Endothelial cell of umbilical vein (primary cell): ENCODE measurements at regions not wholly inside any gene's neighbourhood (a gene's known extent, or its start where the extent isn't known, plus 50 kb on each side); places are given as distances from the start of the nearest gene placed in this dataset.

ENCODE experiments used
- BruUV-seq: library from RNA; stranded (reverse); fragments of 400-500 nt; replicated peaks from 2 replicates; lab custom pipeline; 2021; lab: Mats Ljungman, UMichigan
- CTCF ChIA-PET: fragments of 300-600, 350-600 bp; sonication (Branson Sonifier 250); formaldehyde crosslinking; loops from one replicate; lab custom pipeline; 2021; ENCODE audit warnings: antibody characterized with exemption, inconsistent platforms; lab: Charles Lee
- POLR2A ChIA-PET: fragments of 300-600, 350-600 bp; sonication (Branson Sonifier 250); formaldehyde crosslinking; loops from one replicate; lab custom pipeline; 2021; ENCODE audit warnings: antibody characterized with exemption, inconsistent platforms; lab: Charles Lee
- DNase-seq: peaks from one replicate; pipeline ENCODE4 v3.0.0-alpha.2; 2011; ENCODE audit warnings: low read depth, low spot score
- FAIRE-seq: peaks from 2 replicates; lab custom pipeline; 2011; peaks lifted over from hg19 to GRCh38; lab: Jason Lieb, UNC
- H2AFZ ChIP-seq: 2 replicates; pipeline ENCODE4 v1.6.0; 2012; ENCODE audit warnings: low read depth, low read length, control low read depth, inconsistent platforms
- H3K27ac ChIP-seq: 2 replicates; pipeline ENCODE4 v1.5.1; 2011; ENCODE audit warnings: low read depth, mild to moderate bottlenecking, control low read depth, low read length, moderate library complexity; ENCODE audit not compliant: insufficient read depth
- H3K27me3 ChIP-seq, 2 experiments: 2 replicates each; pipeline versions ENCODE4 v1.6.0 to v1.6.1; 2011; ENCODE audit warnings: low read length in 2 of 2, mixed read lengths in 1 of 2; ENCODE audit not compliant: control insufficient read depth in 2 of 2, insufficient read depth in 2 of 2
- H3K36me3 ChIP-seq, 2 experiments: 2 replicates in 1 of 2; 3 replicates in 1 of 2; pipeline ENCODE4 v1.5.1; 2011; ENCODE audit warnings: low read length in 2 of 2, mild to moderate bottlenecking in 1 of 2, moderate library complexity in 1 of 2; ENCODE audit not compliant: control insufficient read depth in 2 of 2, insufficient read depth in 2 of 2; ENCODE audit errors: extremely low read depth in 1 of 2
- H3K4me1 ChIP-seq: 3 replicates; pipeline ENCODE4 v1.5.1; 2011; ENCODE audit warnings: mild to moderate bottlenecking, low read length; ENCODE audit not compliant: control insufficient read depth, insufficient read depth; ENCODE audit errors: extremely low read depth
- H3K4me2 ChIP-seq: 2 replicates; pipeline ENCODE4 v1.6.1; 2011; ENCODE audit warnings: low read length, control low read depth, mixed read lengths; ENCODE audit not compliant: insufficient read depth
- H3K4me3 ChIP-seq, 3 experiments: fragments of 200-600 bp in 1 of 3; sonication (generic), shearing (Covaris generic) in 1 of 3; replicated peaks in 1 of 3; 2 replicates each; pipeline ENCODE4 v1.5.1; 2011 to 2016; ENCODE audit warnings: control low read depth in 3 of 3, low read length in 3 of 3, mild to moderate bottlenecking in 2 of 3, inconsistent platforms in 1 of 3, low read depth in 1 of 3, moderate library complexity in 1 of 3; ENCODE audit not compliant: insufficient read depth in 1 of 3
- H3K79me2 ChIP-seq: 2 replicates; pipeline ENCODE4 v1.6.0; 2012; ENCODE audit warnings: low read length, inconsistent platforms; ENCODE audit not compliant: control insufficient read depth, insufficient read depth
- H3K9ac ChIP-seq: replicated peaks from 2 replicates; pipeline ENCODE3; 2011; ENCODE audit warnings: low read length, control low read depth; ENCODE audit not compliant: insufficient read depth; ENCODE audit errors: extremely low read depth
- H3K9me1 ChIP-seq: replicated peaks from 3 replicates; pipeline ENCODE4 v1.6.0; 2011; ENCODE audit warnings: mild to moderate bottlenecking, low read length; ENCODE audit not compliant: control insufficient read depth, insufficient read depth; ENCODE audit errors: extremely low read depth
- H3K9me3 ChIP-seq: replicated peaks from 2 replicates; pipeline ENCODE4 v1.5.1; 2012; ENCODE audit warnings: low read length, inconsistent platforms; ENCODE audit not compliant: control insufficient read depth, insufficient read depth
- H4K20me1 ChIP-seq: replicated peaks from 2 replicates; pipeline ENCODE3; 2011; ENCODE audit warnings: mild to moderate bottlenecking, low read length; ENCODE audit not compliant: control insufficient read depth, insufficient read depth; ENCODE audit errors: extremely low read depth
- CTCF ChIP-seq, 2 donors: IDR thresholded peaks; 1 replicate in 1 of 2; 2 replicates in 1 of 2; pipeline ENCODE4 v1.5.1; 2011; ENCODE audit warnings: low read length in 2 of 2, mild to moderate bottlenecking in 2 of 2, moderate library complexity in 2 of 2, control low read depth in 1 of 2, inconsistent platforms in 1 of 2, low read depth in 1 of 2; ENCODE audit not compliant: insufficient read depth in 1 of 2; ENCODE audit errors: extremely low read depth in 1 of 2
- EZH2 ChIP-seq: IDR thresholded peaks from 2 replicates; pipeline ENCODE4 v1.6.1; 2012; ENCODE audit warnings: borderline replicate concordance, low read depth, mild to moderate bottlenecking, moderate library complexity, low read length, inconsistent platforms; ENCODE audit not compliant: severe bottlenecking
- FOS ChIP-seq: IDR thresholded peaks from 2 replicates; pipeline ENCODE4 v1.6.1; 2011; ENCODE audit warnings: mild to moderate bottlenecking, low read length, moderate library complexity, borderline replicate concordance; ENCODE audit not compliant: insufficient read depth
- GATA2 ChIP-seq: IDR thresholded peaks from 2 replicates; pipeline ENCODE4 v1.7.0; 2011; ENCODE audit warnings: low read depth, mild to moderate bottlenecking, moderate library complexity, mixed read lengths, low read length; ENCODE audit not compliant: insufficient read length, insufficient read depth
- JUN ChIP-seq: IDR thresholded peaks from 2 replicates; pipeline ENCODE4 v1.6.1; 2011; ENCODE audit warnings: borderline replicate concordance, low read depth; ENCODE audit not compliant: insufficient read length, insufficient read depth
- MAX ChIP-seq: IDR thresholded peaks from 2 replicates; pipeline ENCODE4 v1.6.1; 2011; ENCODE audit not compliant: insufficient read depth, insufficient read length
- MYC ChIP-seq: IDR thresholded peaks from one replicate; pipeline ENCODE4 v1.6.1; 2011; ENCODE audit warnings: mild to moderate bottlenecking, low read depth, low read length
- POLR2A ChIP-seq: IDR thresholded peaks from 2 replicates; pipeline ENCODE4 v1.6.1; 2012; ENCODE audit warnings: low read depth, mild to moderate bottlenecking, control low read depth, low read length
- POLR2AphosphoS5 ChIP-seq: IDR thresholded peaks from 2 replicates; pipeline ENCODE4 v1.6.1; 2012; ENCODE audit warnings: low read depth, mild to moderate bottlenecking, control low read depth, low read length, moderate library complexity; ENCODE audit not compliant: insufficient read depth
- dilution Hi-C: fragments of 300-500 bp; cut with MboI; formaldehyde crosslinking; loops from one replicate; pipeline ENCODE4 v1.15.0; 2019; ENCODE audit warnings: low sequenced_read_pairs; ENCODE audit not compliant: extremely low pct_ligation_motif_present
- intact Hi-C: fragments of 100-400 bp; cut with micrococcal nuclease; formaldehyde crosslinking; loops from one replicate; pipeline ENCODE4 v1.10.0; 2022

GRCh38 chr3:46129588-46130272 lies 78.4 kb downstream of the CCR1 start:
- ChIA-PET POLR2A (no interaction called here), CTCF (interaction anchor here (0.8 kb wide), 1 partner anchor 11 kb away, joined by 3 read pairs; no protein-coding TSS in a partner anchor)
- dilution Hi-C loops, result no loop called here
- no peaks in the 10 kb centered on the region for H3K4me1 ChIP-seq
- peaks cover 0 to 3% of the 10 kb centered on the region in 2 experiments for H3K27me3 ChIP-seq
- intact Hi-C loops, result loop anchor here (1.0 kb wide), 1 partner anchor 127 kb away; no protein-coding TSS in a partner anchor
- H2AFZ ChIP-seq, result no peak overlapping the region
- BruUV-seq, result no TSS peak
- DNase-seq (no peak), FAIRE-seq (no peak)
- no peaks in the 10 kb centered on the region for H3K9me1 ChIP-seq
- H3K9ac ChIP-seq, result no peak overlapping the region
- no peak for TF ChIP-seq GATA2
- no peak for TF ChIP-seq FOS
- TF ChIP-seq JUN, result no peak
- TF ChIP-seq POLR2A, result no peak
- no peak for TF ChIP-seq EZH2
- TF ChIP-seq POLR2AphosphoS5, result no peak
- TF ChIP-seq CTCF (IDR thresholded peaks at IDR 0.05; ENCODE audit: extremely low read depth in 1 of 2, insufficient read depth in 1 of 2, low read depth in 1 of 2, low read length in 2 of 2), result no peak
- no peak for TF ChIP-seq MAX
- TF ChIP-seq MYC, result no peak
- no peak overlapping the region for H3K4me2 ChIP-seq
- H4K20me1 ChIP-seq, result no peaks in the 10 kb centered on the region
- H3K36me3 ChIP-seq, result no peaks in the 10 kb centered on the region
- H3K4me3 ChIP-seq, result no peak overlapping the region
- no peaks in the 10 kb centered on the region for H3K9me3 ChIP-seq
- no peaks in the 10 kb centered on the region for H3K79me2 ChIP-seq
- no peak overlapping the region for H3K27ac ChIP-seq
